GM21619 (cell line): ENCODE measurements at regions not wholly inside any gene's neighbourhood (a gene's known extent, or its start where the extent isn't known, plus 50 kb on each side); places are given as distances from the start of the nearest gene placed in this dataset.
"Not testable (repeated sequence)": the region's sequence is repeated elsewhere in the genome, so short reads cannot be mapped to it uniquely, and the experiment has no call there.

Source experiments
- ATAC-seq: cut with Tn5 transposase; IDR thresholded peaks from one replicate; pipeline ENCODE4 v1.9.1; 2021; ENCODE audit not compliant: unreplicated experiment

DNA sequence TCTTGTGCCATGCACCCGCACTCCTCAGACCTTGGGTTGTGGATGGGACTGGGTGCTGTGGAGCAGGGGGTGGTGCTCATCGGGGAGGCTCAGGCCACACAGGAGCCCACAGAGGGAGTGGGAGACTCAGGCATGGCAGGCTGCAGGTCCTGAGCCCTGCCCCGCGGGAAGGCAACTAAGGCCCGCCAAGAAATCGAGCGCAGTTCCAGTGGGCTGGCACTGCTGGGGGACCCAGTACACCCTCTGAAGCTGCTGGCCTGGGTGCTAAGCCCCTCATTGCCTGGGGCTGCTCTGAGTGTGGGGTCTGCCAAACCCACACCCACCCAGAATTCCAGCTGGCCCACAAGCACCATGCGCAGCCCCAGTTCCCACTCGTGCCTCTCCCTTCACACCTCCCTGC, 450.5 kb upstream of the FGF16 start:
- no peak for ATAC-seq

GRCh38 chrX:77003530-77003929, 443.7 kb upstream of the FGF16 start:
- ATAC-seq, result no peak

- no peak for ATAC-seq
Measured at GRCh38 chrX:77003956-77004355, 443.2 kb upstream of the FGF16 start.

GRCh38 chrX:77009691-77010090, 437.5 kb upstream of the FGF16 start:
- no peak for ATAC-seq

GRCh38 chrX:77014377-77015372, 432.5 kb upstream of the FGF16 start:
- ATAC-seq, result no peak

DNA sequence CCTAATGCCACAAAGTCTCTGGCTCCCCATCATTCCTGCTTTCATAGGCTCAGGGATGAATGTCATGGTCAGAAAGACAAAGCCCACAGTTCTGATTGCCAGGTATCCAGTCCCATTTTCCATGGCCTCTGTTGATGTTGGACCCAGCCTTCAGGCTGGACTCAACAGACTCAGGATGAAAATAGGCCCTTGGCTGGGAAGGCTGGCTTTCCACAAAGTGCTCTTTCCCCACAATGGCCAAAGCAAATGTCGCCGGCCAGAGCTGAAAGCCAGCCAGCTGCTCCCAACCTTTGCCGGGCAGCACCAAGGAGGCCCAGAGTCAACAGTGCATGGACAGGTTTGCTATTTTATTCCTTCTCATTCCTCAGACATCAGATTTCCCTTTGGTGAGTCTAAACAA, 430.1 kb upstream of the FGF16 start:
- ATAC-seq, result no peak

DNA sequence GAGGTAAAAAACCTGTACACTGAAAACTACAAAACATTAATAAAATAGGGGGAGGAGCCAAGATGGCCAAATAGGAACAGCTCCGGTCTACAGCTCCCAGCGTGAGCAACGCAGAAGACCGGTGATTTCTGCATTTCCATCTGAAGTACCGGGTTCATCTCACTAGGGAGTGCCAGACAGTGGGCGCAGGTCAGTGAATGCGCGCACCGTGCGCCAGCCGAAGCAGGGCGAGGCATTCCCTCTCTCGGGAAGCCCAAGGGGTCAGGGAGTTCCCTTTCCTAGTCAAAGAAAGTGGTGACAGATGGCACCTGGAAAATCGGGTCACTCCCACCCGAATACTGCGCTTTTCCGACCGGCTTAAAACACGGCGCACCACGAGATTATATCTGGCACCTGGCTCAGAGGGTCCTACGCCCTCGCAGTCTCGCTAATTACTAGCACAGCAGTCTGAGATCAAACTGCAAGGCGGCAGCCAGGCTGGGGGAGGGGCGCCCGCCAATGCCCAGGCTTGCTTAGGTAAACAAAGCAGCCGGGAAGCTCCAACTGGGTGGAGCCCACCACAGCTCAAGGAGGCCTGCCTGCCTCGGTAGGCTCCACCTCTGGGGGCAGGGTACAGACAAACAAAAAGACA, 400.9 kb upstream of the FGF16 start:
- not testable (repeated sequence) for ATAC-seq

DNA sequence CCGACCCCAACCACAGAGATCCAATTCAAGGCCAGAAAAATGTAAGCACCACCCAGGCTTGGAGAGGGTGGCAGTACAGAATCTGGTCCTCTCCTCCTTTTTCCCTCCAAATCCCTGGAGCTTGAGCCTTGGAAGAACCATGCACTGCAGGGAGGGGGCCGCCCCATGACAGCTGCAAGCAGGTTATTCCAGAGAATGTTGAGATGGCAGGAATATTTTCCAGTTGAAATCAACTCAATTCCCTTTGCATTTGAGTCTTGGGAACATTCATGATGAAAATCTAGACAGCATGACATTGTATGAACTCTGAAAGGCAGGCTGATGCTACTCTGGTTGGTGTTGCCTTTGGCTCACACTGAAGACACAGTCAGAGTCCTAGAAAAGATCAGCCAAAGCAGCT, 386.6 kb upstream of the FGF16 start:
- no peak for ATAC-seq

DNA sequence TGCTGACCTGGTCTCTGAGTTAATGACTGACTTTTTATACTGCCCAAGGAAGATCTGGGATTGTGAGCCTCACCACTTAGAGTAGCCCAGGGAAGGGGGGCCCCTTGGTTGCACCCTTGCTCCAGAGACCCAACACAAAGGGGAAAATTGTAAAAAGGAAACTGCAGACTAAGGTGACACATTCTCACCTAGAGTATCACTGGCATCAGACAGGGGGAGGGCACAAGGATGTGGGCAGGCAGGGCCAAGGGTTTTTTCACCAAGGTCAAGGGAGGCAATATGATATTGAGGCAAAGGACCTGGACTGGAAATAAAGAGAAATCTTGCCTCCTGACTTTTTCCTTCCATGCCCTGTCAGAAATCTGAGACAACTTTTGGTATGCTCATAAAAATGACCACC, 386.2 kb upstream of the FGF16 start:
- ATAC-seq, result no peak

DNA sequence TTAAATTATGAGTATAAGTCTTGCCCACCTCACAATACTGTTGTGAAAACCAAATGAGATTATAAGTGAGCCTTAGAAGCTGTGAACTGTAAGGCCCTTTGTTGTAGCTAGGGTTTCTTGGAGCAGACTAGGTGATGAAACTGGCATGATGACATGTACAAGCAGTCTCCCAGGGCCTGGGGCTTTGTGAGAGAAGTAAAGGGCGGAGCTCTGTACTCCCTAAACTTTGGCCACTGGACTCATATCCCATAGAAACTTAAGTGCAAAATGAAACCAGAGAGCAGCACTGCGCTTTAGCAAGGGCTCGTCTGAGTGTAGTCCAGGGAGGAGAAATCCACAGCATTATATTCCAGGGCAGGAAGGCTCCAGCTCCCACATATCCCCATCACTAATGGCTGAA, 385.6 kb upstream of the FGF16 start:
- no peak for ATAC-seq

DNA sequence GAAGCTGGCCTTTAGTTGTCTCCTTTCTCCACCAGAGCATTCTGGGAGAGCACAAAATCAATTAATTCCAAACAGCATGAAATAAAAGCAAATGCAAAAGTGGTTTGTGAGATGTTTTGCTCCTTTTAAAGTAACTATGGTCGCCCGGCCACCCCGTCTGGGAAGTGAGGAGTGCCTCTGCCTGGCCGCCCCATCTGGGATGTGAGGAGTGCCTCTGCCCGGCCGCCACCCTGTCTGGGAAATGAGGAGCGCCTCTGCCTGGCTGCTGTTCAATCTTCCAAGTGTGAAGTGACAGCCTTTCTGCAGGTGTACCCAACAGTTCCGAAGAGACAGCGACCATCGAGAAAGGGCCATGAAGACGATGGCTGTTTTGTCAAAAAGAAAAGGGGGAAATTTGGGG, 381.3 kb upstream of the FGF16 start:
- no peak for ATAC-seq

- ATAC-seq, result no peak
Measured at GRCh38 chrX:77070202-77070918, 376.8 kb upstream of the FGF16 start.

DNA sequence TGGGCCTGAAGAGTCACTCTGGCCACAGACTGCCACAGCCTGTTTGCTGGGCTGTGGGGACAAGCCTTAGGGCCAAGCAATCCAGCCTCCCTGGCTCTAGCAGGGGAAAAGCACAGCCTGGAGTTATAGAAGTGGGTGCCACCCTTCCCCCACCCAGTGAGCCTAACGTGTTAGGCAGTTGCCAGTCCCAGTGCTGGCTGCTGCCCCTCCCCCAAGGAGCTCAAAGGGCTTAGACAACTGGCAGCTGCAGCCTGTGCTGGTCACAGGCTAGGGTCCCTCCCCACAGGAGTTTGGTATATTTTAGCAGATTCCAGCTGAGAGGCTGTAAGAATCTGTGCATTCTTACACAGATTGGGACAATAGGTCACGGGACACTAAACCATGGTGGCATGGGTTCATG, 370.3 kb upstream of the FGF16 start:
- no peak for ATAC-seq

GRCh38 chrX:77081237-77081636, 366.0 kb upstream of the FGF16 start:
- not testable (repeated sequence) for ATAC-seq

GRCh38 chrX:77085372-77085771, 361.8 kb upstream of the FGF16 start:
- ATAC-seq, result no peak

DNA sequence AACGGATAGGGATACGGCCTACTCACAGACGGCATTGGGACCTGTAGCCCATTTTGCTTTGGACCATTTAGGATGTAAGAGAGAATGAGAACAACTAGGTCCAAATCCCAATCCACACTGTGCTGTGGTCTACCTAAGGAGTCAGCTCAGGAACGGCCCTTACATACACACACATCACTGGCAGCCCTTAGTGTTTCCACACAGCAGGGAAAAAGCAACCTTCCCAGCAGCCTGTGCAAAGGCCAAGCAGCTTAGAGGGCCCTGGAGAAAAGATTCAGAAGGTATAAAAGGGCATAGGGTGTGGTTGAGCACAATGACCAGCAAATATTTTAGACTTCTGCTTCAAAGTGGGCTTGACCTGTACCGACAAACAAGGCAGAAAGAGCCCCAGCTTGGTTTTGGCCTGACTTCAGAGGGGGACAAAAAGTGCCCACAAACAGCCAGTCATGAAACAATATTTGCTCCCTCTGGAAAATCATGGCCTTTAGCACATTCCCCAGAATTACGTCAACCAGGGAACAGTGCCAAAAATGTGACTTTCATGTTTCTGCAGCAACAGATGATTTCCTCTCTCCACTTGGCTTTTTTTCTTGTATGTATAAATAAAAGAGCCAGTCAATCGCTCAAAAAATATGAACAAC, 359.5 kb upstream of the FGF16 start:
- no peak for ATAC-seq

DNA sequence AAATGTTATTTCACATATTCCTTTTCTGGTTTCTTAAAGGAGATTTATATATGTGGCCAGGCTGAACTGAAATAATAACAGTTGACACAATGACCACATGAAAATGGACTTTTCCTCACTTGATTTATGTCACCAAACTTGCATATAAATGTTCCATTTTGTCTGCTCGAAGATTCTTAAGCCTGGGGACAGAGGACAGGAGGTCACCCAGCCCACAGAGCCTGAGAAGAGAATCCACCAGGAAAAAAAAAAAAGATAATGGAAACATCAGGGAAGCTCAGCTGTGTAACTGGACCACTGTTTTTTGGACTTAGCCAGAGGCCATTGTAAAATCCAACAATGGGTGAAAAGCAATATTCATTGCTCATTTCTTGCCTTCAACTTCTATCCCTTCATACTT, 359.0 kb upstream of the FGF16 start:
- ATAC-seq, result no peak

- no peak for ATAC-seq
Measured at GRCh38 chrX:77114501-77114900, 332.7 kb upstream of the FGF16 start.

GRCh38 chrX:77118686-77119085, 328.5 kb upstream of the FGF16 start:
- ATAC-seq, result no peak

GRCh38 chrX:77119706-77120105, 327.5 kb upstream of the FGF16 start:
- ATAC-seq, result no peak

DNA sequence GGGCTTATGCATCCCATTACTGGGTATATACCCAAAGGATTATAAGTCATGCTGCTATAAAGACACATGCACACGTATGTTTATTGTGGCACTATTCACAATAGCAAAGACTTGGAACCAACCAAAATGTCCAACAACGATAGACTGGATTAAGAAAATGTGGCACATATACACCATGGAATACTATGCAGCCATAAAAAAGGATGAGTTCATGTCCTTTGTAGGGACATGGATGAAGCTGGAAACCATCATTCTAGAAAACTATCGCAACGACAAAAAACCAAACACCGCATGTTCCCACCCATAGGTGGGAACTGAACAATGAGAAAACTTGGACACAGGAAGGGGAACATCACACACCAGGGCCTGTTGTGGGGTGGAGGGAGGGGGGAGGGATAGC, 323.3 kb upstream of the FGF16 start:
- not testable (repeated sequence) for ATAC-seq
